Islet of Langerhans (tissue), 1 donor: ENCODE measurements at regions not wholly inside any gene's neighbourhood (a gene's known extent, or its start where the extent isn't known, plus 50 kb on each side); places are given as distances from the start of the nearest gene placed in this dataset.

Experiments
- FAIRE-seq: peaks from one replicate; lab custom pipeline; 2011; peaks lifted over from hg19 to GRCh38; lab: Jason Lieb, UNC

DNA sequence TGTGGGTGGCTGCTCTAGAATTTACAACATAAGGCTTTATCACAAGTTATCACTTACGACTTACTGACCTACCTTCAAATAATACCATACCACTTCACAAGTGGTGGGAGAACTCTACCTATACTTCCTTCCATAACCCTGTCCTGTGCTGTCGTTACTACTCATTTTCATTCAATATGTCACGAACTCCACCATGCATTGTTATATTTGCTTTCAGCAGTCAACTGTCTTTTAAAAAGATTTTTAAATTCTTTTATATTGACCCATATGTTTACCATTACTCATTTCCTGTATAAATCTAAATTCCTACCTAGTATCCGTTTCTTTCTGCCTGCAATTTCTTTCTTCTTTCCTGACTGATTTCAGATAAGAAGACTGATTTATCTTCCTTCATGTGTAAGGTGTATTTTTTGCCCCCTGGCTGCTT is 200.0 kb downstream of the KLF12 start:
- FAIRE-seq: peak; percentile 13

GRCh38 chr13:73933795-73934194 is 200.4 kb downstream of the KLF12 start:
- no peak for FAIRE-seq

- FAIRE-seq: peak; percentile 65
Measured at GRCh38 chr13:73932091-73932490, 202.1 kb downstream of the KLF12 start.

DNA sequence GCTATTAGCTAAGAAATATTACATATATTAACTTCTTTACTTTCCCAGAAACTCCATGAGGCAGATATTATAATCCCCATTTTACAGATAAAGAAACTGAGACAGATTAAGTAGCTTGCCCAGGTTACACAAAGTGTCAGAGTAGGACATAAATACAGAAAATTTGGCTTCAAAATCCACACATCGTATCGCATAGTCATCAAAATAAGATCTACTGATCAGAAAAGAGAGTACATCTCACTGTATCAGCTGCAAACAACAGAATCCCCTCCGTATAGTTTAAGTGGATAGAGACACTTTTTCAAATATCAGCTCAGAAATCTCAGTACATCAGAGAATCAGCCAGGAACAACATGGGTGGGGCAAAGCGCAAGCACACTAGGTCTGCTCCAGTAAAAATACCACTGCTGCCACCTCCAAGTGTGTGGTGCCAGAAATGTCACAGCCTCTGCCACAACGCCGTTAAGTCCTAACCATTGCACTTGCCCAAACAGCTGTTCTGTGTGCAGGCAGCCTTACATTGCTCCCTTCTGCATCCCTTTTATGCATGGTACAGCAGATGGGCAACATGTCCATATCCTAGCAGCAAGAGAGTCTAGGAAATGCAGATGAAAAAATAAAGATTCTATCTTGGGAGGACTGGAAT is 204.8 kb downstream of the KLF12 start:
- no peak for FAIRE-seq

DNA sequence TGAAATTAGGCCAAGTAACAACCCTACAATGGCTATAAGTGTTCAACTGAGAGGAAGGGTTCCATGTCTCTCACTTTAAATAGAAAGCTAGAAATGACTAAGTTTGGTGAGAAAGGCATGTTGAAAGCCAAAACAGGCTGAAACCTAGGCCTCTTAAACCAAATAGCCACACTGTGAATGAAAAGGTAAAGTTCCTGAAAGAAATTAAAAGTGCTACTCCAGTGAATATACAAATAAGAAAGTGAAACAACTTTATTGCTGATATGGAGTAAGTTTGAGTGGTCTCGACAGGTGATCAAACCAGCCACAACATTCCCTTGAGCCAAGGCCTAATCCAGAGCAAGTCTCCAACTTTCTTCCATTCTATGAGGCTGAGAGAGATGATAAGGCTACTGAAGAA is 209.6 kb downstream of the KLF12 start:
- FAIRE-seq: no peak

DNA sequence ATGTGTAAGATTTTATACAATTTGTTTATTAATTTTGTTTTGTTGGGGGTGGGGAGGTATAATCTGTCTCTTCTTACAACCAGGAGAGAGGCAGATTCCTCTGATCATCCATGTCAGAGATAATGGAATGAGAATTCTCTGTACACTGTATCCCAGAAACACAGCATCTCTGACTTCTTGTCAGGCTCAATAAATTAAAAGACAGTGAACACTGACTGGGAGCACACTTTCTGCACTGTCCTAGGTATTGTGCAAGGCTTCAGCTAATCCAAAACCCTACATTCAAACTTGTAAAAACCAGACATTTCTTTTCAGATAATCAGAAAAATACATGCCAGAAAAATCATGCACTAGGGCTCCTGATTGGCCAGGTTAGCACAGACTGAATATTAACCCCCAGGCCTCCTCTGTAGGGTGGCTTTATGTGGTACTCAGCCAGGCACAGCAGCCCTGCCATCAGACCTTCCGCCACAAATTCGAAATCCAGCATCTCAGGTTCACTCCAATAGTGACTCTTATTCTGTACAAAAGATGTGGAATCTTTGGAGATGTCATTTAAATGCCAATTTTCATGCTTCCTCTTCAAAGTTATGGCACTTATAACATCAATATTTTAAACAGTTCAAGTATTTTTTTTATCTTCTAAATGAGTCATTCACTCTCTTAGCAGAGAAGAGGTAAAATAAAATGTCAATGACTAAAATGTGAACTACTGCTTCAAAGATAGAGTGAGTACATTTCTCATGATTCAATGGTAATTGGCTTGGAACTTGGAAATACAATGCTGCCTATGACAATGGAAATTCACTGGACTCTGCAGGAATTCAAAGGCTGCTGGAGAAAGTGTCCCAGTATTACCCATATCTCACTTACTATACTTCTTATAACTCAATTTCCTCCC is 211.5 kb downstream of the KLF12 start:
- FAIRE-seq: no peak

DNA sequence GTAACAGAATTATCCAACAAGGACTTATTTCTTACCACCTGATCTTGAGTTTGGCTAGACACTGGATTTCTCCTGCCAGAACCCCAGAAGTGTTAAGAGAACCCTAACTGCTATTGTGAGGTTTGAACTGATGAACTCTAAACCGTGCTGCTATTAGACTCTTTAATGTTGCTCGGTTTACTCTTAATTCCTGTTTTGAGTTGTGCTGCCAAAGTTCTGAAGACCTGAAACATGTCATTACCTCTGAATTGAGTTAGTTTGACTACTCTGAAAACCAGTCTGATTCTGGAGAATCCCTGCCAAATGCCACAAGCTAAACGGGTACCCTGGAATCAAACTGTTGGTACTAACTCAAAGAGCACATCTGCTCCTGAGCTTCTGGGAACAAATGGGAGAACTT is 215.5 kb downstream of the KLF12 start:
- FAIRE-seq: no peak

DNA sequence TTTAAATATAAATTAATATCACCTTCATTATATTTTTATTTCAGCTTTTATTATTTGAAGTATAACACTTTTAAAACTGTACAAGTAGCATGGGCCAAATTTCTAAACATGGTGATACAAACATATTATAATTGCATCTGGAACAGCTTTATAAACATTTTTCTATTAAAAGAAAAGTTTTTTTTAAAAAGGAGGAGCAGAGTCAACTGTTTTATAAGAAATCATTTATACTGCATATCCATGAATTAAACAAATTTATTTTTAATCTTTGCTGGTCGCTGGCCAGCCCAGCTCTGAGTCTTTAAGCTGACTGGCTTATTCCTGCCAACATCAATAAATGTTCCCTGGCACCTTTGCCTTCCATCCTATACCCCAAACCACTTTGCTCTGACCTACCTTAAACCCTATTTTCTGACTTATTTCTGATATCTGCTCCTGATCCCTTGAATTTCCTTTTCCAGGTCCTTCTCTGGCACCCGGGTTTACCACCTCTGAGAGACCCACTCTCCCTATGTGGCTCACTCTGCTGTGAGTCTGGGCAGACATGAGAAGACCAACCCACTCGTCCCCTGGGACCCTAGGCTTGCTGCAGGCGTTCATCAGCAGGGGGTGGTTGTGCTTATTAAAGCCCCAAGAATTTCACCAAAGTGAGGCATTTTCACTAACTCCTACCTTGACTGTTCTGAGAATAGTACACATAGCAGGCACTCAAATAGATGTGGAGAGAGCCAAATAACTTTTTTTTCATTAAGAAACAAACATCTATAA is 220.3 kb downstream of the KLF12 start:
- no peak for FAIRE-seq

DNA sequence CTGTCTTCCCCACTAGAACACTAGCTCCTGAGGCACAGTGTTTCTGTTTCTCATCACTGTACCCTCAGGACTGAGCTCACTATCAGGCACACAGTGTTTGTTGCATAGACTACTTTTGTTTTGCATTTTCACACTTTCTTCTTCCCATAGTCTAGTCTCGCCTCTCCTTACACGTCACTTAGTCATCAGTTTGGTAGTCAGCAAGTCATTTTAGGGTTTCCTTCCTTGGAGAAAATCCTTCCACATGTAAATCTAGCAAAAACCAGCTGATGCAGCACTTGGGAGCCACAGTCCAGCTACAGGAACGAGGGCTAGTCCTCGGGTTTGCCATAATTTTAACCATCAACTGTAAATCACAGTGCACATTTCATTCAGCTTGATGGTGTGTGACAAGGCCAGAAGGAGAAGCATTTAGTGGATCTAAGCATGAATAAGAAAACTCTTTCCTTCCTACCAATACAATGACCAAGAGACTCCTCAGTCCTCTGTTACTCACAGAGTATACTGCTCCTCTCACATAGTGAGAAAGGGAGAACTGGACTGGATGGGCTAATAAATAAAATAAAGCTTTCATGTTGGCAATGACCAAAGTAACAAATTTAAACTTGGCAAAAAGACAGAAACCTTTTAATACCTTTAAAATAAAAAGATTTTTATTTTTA is 221.0 kb downstream of the KLF12 start:
- no peak for FAIRE-seq

GRCh38 chr13:73911361-73911760 is 222.8 kb downstream of the KLF12 start:
- no peak for FAIRE-seq

GRCh38 chr13:73910733-73911132 is 223.5 kb downstream of the KLF12 start:
- no peak for FAIRE-seq

- no peak for FAIRE-seq
Measured at GRCh38 chr13:73908809-73909208, 225.4 kb downstream of the KLF12 start.

GRCh38 chr13:73904625-73905024 is 229.6 kb downstream of the KLF12 start:
- no peak for FAIRE-seq

GRCh38 chr13:73903561-73903960 is 230.6 kb downstream of the KLF12 start:
- FAIRE-seq: no peak

DNA sequence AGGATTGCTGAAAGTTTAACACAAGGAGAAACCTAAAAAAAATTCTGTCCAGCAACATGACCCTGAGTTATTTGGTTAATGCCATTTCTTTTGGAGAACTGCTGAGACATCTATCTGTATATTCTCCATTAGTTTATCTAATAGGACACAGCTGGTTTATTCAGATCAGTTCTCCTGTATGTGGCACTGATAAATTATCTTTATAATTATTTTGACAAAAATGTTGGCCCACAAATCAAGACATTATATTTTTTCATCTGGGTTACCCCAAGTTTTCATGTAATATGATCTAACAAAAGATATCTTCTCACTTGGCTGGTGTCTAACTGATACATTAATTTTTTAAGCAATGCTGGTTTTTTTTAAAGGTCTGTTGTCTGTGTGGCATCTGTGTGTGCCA is 231.4 kb downstream of the KLF12 start:
- FAIRE-seq: no peak

DNA sequence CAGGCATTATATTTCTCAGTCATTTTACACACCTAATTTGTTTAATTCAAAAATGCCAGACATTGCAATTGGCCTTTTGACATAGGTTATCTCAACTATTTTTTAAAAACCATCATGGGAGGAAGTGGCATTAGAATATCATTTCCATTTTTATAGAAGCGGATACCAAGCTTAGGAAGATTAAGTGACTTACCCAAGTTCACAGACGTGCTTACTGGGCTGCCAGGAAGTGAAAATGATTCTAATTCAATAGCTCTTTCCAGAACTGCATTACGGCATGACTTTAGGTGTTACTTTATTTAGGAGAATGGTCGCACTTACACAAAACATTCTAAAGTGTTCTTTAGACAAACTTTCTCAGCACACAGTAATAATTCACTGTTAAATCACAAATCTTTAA is 231.9 kb downstream of the KLF12 start:
- no peak for FAIRE-seq

DNA sequence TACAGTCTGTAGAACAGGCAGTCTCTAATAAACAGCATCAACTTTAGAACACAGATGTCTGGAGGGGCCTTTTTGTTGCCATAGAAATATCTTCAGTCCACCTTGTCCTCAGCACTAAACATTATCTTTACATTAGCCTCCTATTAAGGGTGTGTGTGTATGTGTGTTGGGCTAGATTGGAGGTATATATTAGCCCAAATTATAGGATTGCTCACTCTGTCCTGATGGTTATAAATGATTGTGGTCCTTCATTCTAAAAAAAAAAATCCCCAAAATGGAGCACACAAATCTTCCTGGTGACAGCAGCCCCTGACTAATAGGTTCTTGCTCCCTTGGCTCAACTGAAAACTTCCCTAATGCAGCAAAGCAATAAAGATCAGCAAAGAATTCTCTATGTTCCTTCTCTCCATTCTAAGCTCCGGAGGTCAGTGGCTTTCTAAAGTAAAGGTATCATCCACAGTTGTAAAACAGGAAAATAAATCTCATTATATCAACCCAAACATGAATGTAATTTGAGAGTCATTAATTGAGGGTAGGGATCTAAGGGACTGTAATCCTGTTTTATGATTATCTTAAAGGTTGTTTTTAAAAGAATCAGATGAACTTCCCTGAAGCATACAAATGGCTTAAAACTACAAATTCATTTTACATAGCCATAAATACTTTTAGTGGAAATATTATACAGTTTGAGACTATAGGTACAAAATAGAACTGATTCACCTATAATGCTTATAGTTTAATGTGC is 232.7 kb downstream of the KLF12 start:
- FAIRE-seq: no peak

- no peak for FAIRE-seq
Measured at GRCh38 chr13:73900591-73900990, 233.6 kb downstream of the KLF12 start.

DNA sequence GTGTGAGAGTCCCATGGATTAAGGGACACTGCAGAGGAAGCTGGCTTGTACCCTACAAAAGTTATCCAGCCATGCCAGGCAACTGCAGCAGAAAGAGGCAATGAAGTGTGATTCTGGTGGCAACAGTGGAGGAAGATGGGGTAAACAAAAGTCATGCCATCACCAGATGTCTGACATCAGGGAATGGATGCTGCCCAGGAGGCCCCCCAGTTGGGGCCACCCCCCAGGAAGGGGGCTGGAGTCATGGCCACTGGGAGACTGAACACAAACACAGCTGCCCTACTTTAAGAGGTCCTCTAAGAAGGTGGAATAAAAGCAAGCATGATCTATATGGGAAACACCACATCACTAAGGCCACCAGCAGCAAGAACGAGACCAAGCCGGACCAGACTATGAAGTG is 235.3 kb downstream of the KLF12 start:
- no peak for FAIRE-seq

DNA sequence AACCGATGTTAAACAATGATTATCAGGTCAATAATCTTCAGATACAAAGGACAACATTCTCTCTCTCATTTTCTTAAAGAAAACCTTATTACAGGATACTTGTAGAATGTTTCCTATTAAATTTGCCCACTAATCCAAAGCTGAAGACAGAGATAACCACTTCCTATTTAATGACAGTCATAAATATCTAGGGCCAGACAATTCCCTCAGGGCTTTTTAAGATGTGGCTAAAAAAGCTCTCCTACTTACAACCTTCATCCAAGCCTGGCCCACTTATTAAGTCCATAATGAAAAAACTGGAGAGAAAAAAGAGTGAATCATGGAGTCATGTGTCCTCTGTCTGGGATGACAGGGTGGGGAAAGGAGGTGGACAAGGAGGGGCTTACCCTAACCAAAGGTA is 235.9 kb downstream of the KLF12 start:
- no peak for FAIRE-seq

- FAIRE-seq: no peak
Measured at GRCh38 chr13:73894995-73895571, 239.1 kb downstream of the KLF12 start.
